H1 (cell line): ENCODE measurements at regions not wholly inside any gene's neighbourhood (a gene's known extent, or its start where the extent isn't known, plus 50 kb on each side); places are given as distances from the start of the nearest gene placed in this dataset.

ENCODE experiments used
- ATF3 ChIP-seq: IDR thresholded peaks from 2 replicates; pipeline ENCODE4 v1.6.1; 2011; ENCODE audit warnings: low read depth, mild to moderate bottlenecking, low read length; ENCODE audit not compliant: insufficient read depth
- CHD7 ChIP-seq: fragments of 300-600 bp; sonication (generic); IDR thresholded peaks from 2 replicates; pipeline ENCODE4 v1.7.1; 2012; ENCODE audit warnings: low read length, moderate library complexity, mild to moderate bottlenecking, inconsistent platforms; ENCODE audit not compliant: insufficient replicate concordance
- E2F6 ChIP-seq: IDR thresholded peaks from 2 replicates; pipeline ENCODE4 v1.6.1; 2012; ENCODE audit warnings: inconsistent platforms
- GABPA ChIP-seq: IDR thresholded peaks from 2 replicates; pipeline ENCODE4 v1.6.1; 2011; ENCODE audit warnings: mild to moderate bottlenecking, low read length, moderate library complexity, borderline replicate concordance; ENCODE audit not compliant: insufficient read depth
- JUN ChIP-seq: IDR thresholded peaks from 2 replicates; pipeline ENCODE4 v1.6.1; 2011; ENCODE audit warnings: low read depth, mild to moderate bottlenecking, improper control_type of control experiment, low read length
- RXRA ChIP-seq: IDR thresholded peaks from 2 replicates; pipeline ENCODE4 v1.6.1; 2011; ENCODE audit warnings: low read depth, mild to moderate bottlenecking, low read length, moderate library complexity; ENCODE audit not compliant: insufficient read depth
- SIRT6 ChIP-seq: IDR thresholded peaks from one replicate; pipeline ENCODE4 v1.7.1; 2012; ENCODE audit warnings: low read length, inconsistent platforms
- SRF ChIP-seq: IDR thresholded peaks from 2 replicates; pipeline ENCODE4 v1.6.1; 2011; ENCODE audit warnings: mild to moderate bottlenecking, low read depth, low read length, moderate library complexity

DNA sequence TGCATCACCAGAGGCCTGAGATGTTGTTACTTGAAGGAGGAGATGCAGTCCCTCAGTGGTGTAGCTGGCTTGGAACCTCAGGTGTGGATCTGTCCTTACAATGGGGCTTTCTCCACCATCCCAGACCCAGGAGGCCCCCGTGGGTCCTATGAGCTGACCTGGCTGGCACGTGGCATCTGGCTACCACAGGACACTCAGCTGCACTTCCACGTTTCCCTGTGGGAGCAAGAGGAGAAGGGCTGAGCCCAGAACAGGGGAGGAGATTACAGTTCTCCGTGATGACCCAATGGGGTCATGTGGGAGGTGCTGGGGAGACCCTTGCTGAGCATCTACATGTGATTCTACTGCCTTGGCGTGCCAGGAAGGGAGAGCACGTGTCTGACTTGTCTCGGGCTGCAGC is 1448.4 kb downstream of the TBC1D22A start (continued):
- TF ChIP-seq CHD7, result no peak
- TF ChIP-seq SRF, result no peak
- TF ChIP-seq JUN, result no peak
- TF ChIP-seq E2F6, result no peak
- no peak for TF ChIP-seq GABPA
- TF ChIP-seq ATF3, result no peak
- no peak for TF ChIP-seq SIRT6
- TF ChIP-seq RXRA, result no peak
